NCI-H2171 (cell line): ENCODE measurements at regions not wholly inside any gene's neighbourhood (a gene's known extent, or its start where the extent isn't known, plus 50 kb on each side); places are given as distances from the start of the nearest gene placed in this dataset.
"Not testable (repeated sequence)": the region's sequence is repeated elsewhere in the genome, so short reads cannot be mapped to it uniquely, and the experiment has no call there.

ENCODE experiments used
- DNase-seq: peaks from one replicate; lab custom pipeline; 2025; lab: John Stamatoyannopoulos, UW

DNA sequence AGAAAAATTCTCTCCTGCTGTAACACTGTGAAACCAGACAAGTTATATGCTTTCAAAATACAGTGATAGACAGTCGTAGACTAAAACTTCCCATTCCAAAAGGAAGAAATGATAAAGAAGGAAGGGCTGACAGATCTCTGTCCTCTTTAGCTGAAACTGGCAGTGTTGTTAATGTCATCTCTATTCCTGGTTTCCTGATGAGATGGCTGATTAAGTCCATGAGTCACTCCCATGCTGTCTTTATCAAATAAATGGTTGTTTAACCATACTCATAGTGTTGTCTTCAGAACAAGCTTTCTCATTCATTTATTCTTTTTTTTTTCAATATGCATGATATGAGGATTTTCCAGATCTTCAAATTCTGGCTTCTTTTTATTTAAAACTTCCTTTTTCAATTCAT is 952.2 kb upstream of the WWC1 start:
- no peak for DNase-seq

DNA sequence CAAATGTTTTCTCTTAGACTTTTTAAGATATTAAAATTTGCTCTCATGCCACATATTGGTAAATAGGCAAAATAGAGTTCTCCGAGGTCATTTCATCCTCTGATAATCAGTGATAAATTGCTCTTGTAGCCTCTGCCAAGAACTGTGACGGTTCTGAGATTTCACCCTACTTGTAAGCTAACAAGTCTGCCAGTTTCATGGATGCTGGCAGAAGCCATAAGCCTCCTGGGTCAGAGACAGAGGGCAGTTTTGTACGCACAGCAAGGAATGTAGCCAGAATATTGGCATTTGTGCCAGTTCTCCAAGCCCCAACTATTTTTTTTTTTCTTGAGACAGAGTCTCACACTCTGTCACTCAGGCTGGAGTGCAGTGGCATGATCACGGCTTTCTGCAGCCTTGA is 945.0 kb upstream of the WWC1 start:
- DNase-seq: no peak

- DNase-seq: peak; percentile 41
These were observed 943.1 kb upstream of the WWC1 start for GRCh38 chr5:167348251-167348926.

- no peak for DNase-seq
These were observed 942.5 kb upstream of the WWC1 start for GRCh38 chr5:167348980-167349379.

DNA sequence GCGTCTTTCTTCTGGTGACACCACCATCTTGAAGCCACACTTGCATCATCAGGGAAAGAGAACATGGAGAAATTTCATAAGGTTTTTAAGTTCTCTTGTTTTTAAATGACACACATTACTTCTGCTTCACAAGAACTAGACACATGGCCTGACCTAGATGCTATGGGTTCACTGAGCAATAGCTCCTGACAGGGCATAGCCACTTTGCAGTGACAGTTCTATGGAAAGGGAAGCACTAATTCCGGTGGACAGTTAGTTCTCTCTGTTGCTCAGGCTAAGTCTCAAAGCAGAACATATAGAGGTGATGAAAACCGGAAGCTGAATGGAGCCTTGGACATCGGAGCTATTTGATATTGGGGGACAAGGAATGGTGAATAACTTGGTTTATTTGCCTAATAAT is 940.1 kb upstream of the WWC1 start:
- DNase-seq: no peak

- no peak for DNase-seq
These were observed 938.6 kb upstream of the WWC1 start for GRCh38 chr5:167352801-167353200.

DNA sequence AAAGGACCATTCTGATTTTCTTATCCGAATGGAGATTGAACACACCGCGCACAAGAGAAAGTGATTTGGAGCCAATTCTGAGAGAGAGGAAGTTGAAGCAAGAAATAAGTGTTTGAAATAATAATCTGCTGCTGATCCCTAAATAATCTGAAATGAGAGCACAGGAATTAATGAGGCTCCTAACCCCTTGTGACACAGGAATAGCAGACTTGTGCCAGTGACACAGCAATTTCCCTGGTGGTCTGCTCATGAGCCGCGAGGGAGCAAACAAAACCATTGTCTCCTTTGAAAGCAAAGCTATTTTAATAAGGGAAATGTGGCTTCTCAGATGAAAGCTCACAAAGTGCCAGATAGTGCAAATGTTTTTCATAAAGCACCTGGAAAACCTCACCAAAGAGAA is 936.1 kb upstream of the WWC1 start:
- DNase-seq: no peak

DNA sequence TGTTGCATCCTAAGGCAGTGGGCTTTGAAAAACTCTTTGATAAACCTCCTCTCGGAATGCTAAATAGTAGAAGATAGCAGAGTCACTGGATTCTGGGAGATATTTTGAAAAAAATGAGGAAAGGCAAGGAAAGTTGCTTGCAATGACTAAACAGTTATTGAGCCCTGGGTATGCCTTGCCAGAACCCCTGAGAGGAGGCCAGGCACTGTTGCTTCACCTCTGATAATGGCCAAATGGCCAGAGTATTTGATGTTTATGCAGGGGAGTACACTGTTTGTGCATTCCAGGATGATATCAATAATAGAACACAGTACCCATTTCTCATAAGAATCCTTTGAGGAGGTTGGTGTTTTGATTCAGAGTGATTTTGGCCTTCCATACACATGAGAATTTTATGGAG is 935.1 kb upstream of the WWC1 start:
- DNase-seq: no peak

GRCh38 chr5:167358868-167359492 is 932.5 kb upstream of the WWC1 start:
- no peak for DNase-seq

DNA sequence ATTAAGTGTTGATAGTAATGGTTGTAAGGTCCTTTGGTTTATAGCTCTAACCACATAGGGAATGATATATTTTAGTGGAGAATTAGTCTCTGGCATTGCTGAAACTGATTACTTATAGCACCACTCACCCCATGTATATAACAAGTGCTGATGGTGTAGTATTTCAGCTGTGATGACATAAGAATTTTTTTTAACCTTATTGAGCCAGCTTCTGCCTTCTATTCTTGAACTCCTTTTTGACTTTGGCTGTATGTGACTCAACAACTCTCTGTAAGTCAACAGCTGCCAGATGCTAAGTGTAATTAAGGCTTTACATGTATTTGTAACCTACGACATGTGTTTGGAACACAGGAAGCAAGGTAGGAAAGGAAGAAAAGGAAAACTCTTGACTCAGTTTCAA is 929.6 kb upstream of the WWC1 start:
- DNase-seq: no peak

DNA sequence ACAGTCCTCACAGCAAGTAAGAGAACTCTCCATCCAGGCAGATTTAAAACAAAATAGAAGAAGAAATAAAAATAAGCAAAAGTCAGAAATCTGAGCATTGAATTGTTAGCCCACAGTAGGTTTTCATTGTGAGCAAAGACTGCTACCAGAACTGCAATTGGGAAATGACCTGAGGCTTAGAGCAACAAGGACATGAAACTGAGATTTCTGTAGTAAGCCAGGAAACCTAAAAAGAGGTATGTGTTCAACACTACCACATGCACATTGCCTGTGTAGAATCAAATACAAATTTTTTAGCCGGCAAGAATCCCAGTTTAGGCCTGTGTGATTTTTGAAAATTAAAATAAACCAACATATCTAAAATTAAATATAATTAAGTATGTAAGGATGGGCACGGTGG is 928.4 kb upstream of the WWC1 start:
- no peak for DNase-seq

DNA sequence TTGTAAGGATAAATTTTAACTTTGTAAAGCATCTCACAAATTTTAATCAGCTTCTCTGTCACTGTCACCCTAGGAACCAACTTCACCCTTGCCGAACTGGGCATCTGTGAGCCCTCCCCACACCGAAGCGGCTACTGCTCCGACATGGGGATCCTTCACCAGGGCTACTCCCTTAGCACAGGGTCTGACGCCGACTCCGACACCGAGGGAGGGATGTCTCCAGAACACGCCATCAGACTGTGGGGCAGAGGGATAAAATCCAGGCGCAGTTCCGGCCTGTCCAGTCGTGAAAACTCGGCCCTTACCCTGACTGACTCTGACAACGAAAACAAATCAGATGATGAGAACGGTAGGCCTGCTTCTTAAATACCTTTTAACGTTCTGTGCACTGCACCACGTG is 916.3 kb upstream of the WWC1 start:
- DNase-seq: no peak

GRCh38 chr5:167378894-167379723 is 912.3 kb upstream of the WWC1 start:
- DNase-seq: no peak

DNA sequence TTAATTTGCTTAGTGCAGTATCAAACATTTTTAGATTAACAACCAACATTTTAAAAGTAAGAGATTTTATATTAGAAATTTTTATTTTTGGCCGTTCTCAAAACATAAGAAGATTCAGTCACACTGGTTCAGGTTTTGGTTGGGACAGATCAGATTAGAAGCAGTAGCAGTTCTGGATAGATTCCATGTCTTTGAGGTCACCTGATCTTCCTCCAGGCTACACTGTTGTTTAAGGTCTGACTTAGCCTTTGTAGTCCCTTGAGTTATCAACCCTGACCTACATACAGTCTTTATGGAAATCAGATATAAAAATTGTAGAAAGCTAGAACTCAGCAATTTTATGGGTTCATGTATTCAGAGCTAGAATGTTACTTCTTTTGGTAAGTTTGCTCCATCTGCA is 910.0 kb upstream of the WWC1 start:
- DNase-seq: no peak

DNA sequence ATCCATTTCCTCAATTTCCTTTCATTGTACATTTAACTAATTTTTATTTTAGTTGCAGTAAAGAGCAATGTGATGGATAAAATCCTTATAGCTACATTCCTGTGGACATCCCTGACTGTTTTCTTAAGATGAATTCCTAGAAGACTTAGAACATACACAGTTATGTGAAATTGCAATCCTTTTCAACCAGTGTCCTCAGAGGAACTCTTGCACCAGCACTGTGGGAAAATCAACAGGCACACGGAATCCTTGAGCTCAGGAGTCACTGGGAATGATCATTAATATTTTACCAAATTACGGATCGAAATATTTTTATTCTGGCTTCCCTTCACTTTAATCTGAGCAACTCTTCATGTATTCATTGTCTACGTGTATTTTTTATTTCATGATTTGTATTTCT is 901.9 kb upstream of the WWC1 start:
- DNase-seq: no peak

GRCh38 chr5:167391286-167391685 is 900.2 kb upstream of the WWC1 start:
- DNase-seq: not testable (repeated sequence)

- DNase-seq: no peak
These were observed 899.2 kb upstream of the WWC1 start for GRCh38 chr5:167392240-167392639.

GRCh38 chr5:167393358-167393757 is 898.1 kb upstream of the WWC1 start:
- DNase-seq: no peak

GRCh38 chr5:167402671-167403070 is 888.8 kb upstream of the WWC1 start:
- no peak for DNase-seq

GRCh38 chr5:167406513-167406912 is 884.9 kb upstream of the WWC1 start:
- no peak for DNase-seq

DNA sequence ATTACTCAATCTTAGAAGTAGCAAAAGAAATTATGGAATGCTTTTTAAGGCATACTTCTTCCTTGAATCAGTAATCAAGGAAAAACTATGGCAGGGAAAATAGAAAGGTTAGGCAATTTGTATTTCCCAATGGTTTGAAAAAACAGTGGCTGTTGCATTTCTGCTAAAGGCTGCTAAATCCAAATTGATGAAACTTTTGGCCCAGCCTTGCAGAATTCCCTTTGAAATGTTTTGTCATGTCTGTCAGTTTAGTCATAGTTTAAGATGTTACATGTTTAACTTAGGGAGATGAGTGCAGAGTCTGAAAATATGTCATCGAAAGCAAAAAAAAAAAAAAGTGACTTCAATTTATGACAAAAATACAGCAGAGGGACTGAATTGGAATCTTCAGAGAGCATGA is 878.9 kb upstream of the WWC1 start:
- no peak for DNase-seq

GRCh38 chr5:167413506-167413905 is 877.9 kb upstream of the WWC1 start:
- no peak for DNase-seq

DNA sequence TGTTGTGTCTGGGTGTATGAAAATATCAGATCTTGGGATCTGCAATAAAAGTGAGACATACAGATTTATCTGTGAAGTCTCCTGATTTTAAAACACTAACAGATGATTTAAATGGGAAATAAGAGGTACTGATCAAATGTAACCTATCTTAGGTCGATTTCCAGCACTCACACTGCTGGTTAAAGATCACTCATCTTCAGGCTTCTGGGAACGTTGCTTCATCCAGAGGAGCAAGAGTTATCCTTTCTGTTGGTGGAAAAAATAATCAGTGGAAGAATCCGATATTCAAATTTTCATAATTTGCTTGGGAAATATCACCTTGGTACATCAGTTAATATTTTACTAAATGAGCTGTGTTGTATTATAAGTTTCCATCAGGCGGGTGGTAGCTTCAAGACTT is 876.8 kb upstream of the WWC1 start:
- no peak for DNase-seq
